H1 (cell line): ENCODE measurements at regions not wholly inside any gene's neighbourhood (a gene's known extent, or its start where the extent isn't known, plus 50 kb on each side); places are given as distances from the start of the nearest gene placed in this dataset.

ENCODE experiments used
- CTCF ChIP-seq, 3 experiments: IDR thresholded peaks; 1 replicate in 2 of 3; 2 replicates in 1 of 3; pipeline versions ENCODE4 v1.5.1 to v1.6.1; 2011; ENCODE audit warnings: low read length in 3 of 3, mild to moderate bottlenecking in 3 of 3, inconsistent platforms in 2 of 3, low read depth in 1 of 3, moderate library complexity in 1 of 3; ENCODE audit not compliant: insufficient read depth in 1 of 3; ENCODE audit errors: control extremely low read depth in 1 of 3
- JUN ChIP-seq: IDR thresholded peaks from 2 replicates; pipeline ENCODE4 v1.6.1; 2011; ENCODE audit warnings: low read depth, mild to moderate bottlenecking, improper control_type of control experiment, low read length
- MAX ChIP-seq: IDR thresholded peaks from 2 replicates; pipeline ENCODE4 v1.6.1; 2012; ENCODE audit warnings: inconsistent platforms
- POLR2A ChIP-seq, 2 experiments: IDR thresholded peaks; 1 replicate in 1 of 2; 2 replicates in 1 of 2; pipeline ENCODE4 v1.6.1; 2011; ENCODE audit warnings: low read depth in 2 of 2, low read length in 2 of 2, mild to moderate bottlenecking in 2 of 2; ENCODE audit errors: control extremely low read depth in 1 of 2
- YY1 ChIP-seq: IDR thresholded peaks from 2 replicates; pipeline ENCODE4 v1.6.1; 2011; ENCODE audit warnings: low read depth, mild to moderate bottlenecking, low read length

GRCh38 chr13:72139192-72139591 lies 272.2 kb upstream of the DACH1 start:
- TF ChIP-seq CTCF (IDR thresholded peaks at IDR 0.05; ENCODE audit: control extremely low read depth in 1 of 3, insufficient read depth in 1 of 3, low read depth in 1 of 3, low read length in 3 of 3), result no peak
- no peak for TF ChIP-seq MAX
- no peak for TF ChIP-seq YY1
- TF ChIP-seq POLR2A (IDR thresholded peaks at IDR 0.05; ENCODE audit: control extremely low read depth in 1 of 2, low read depth in 2 of 2, low read length in 2 of 2), result no peak
- no peak for TF ChIP-seq JUN
